ENCODE measurements at regions not wholly inside any gene's neighbourhood (a gene's known extent, or its start where the extent isn't known, plus 50 kb on each side); places are given as distances from the start of the nearest gene placed in this dataset.
"Not testable (repeated sequence)": the region's sequence is repeated elsewhere in the genome, so short reads cannot be mapped to it uniquely, and the experiment has no call there.

DNA sequence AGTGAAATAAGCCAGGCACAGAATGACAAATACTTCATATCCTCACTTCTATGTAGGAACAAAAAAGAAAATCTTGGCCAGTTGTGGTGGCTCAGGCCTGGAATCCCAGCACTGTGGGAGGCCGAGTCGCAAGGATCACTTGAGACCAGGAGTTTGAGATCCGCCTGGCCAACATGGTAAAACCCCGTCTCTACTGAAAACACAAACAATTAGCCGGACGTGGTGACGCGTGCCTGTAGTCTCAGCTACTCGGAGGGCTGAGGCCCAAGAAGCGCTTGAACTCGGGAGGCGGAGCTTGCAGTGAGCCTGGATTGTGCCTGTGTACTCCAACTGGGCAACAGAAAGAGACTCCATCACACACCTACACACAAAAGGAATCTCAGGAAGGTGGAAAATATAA is 112.3 kb upstream of the HMX1 start:
- TF ChIP-seq, protein P1, sequence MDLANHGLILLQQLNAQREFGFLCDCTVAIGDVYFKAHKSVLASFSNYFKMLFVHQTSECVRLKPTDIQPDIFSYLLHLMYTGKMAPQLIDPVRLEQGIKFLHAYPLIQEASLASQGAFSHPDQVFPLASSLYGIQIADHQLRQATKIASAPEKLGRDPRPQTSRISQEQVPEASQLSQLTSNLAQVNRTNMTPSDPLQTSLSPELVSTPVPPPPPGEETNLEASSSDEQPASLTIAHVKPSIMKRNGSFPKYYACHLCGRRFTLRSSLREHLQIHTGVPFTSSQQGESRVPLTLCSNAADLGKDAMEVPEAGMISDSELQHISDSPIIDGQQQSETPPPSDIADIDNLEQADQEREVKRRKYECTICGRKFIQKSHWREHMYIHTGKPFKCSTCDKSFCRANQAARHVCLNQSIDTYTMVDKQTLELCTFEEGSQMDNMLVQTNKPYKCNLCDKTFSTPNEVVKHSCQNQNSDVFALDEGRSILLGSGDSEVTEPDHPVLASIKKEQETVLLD (IDR thresholded peaks at IDR 0.05), result not testable (repeated sequence)
- TF ChIP-seq ZNF197 (CRISPR knock-in tag; IDR thresholded peaks at IDR 0.05; ENCODE audit: low read depth); POLR2A (conservative IDR thresholded peaks at IDR 0.05); SIN3A (IDR thresholded peaks at IDR 0.05; ENCODE audit: borderline replicate concordance in 2 of 2, control insufficient read depth in 1 of 2, low read depth in 2 of 2, low read length in 2 of 2); RAD21 (CRISPR knock-in tag; conservative IDR thresholded peaks at IDR 0.05 in 1 of 2, IDR thresholded peaks at IDR 0.05 in 1 of 2); TAF1 (IDR thresholded peaks at IDR 0.05; ENCODE audit: control insufficient read depth, extremely low read depth, insufficient read depth, low read length, severe bottlenecking); SIX5 (IDR thresholded peaks at IDR 0.05; ENCODE audit: borderline replicate concordance in 1 of 2, insufficient read depth in 1 of 2, low read depth in 1 of 2, low read length in 2 of 2); REST (IDR thresholded peaks at IDR 0.05; ENCODE audit: borderline replicate concordance); REST (CRISPR knock-in tag; IDR thresholded peaks at IDR 0.05; ENCODE audit: low read depth); CTCF (IDR thresholded peaks at IDR 0.05 in 2 of 3, conservative IDR thresholded peaks at IDR 0.05 in 1 of 3; ENCODE audit: insufficient read depth in 2 of 3, low read depth in 1 of 3, low read length in 3 of 3); FUS (optimal IDR thresholded peaks at IDR 0.05; ENCODE audit: low read depth, low read length): not testable (repeated sequence)
- TF ChIP-seq, protein P2, sequence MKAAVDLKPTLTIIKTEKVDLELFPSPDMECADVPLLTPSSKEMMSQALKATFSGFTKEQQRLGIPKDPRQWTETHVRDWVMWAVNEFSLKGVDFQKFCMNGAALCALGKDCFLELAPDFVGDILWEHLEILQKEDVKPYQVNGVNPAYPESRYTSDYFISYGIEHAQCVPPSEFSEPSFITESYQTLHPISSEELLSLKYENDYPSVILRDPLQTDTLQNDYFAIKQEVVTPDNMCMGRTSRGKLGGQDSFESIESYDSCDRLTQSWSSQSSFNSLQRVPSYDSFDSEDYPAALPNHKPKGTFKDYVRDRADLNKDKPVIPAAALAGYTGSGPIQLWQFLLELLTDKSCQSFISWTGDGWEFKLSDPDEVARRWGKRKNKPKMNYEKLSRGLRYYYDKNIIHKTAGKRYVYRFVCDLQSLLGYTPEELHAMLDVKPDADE (conservative IDR thresholded peaks at IDR 0.05; ENCODE audit: control insufficient read depth, low read depth, low read length), result not testable (repeated sequence)
- TF ChIP-seq, protein P3, sequence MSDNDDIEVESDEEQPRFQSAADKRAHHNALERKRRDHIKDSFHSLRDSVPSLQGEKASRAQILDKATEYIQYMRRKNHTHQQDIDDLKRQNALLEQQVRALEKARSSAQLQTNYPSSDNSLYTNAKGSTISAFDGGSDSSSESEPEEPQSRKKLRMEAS (CRISPR knock-in tag; IDR thresholded peaks at IDR 0.05), result not testable (repeated sequence)

All from K562 (cell line).